Keratinocyte (primary cell): ENCODE measurements at regions not wholly inside any gene's neighbourhood (a gene's known extent, or its start where the extent isn't known, plus 50 kb on each side); places are given as distances from the start of the nearest gene placed in this dataset.

Experiments used
- DNase-seq: peaks from one replicate; pipeline ENCODE4 v3.0.0-alpha.2; 2011; ENCODE audit warnings: low read depth, missing footprints, low spot score
- FAIRE-seq: peaks from 2 replicates; lab custom pipeline; 2011; peaks lifted over from hg19 to GRCh38; lab: Jason Lieb, UNC
- H2AFZ ChIP-seq: 2 replicates; pipeline ENCODE4 v1.6.0; 2012; ENCODE audit warnings: low read length, control low read depth, inconsistent platforms; ENCODE audit not compliant: control insufficient read depth
- H3K27ac ChIP-seq: 2 replicates; pipeline ENCODE4 v1.5.1; 2011; ENCODE audit warnings: low read length; ENCODE audit not compliant: control insufficient read depth, insufficient read depth
- H3K27me3 ChIP-seq: 3 replicates; pipeline ENCODE4 v1.6.0; 2011; ENCODE audit warnings: low read length; ENCODE audit not compliant: control insufficient read depth, insufficient read depth; ENCODE audit errors: extremely low read depth
- H3K36me3 ChIP-seq, 2 experiments: 2 replicates in 1 of 2; 3 replicates in 1 of 2; pipeline ENCODE4 v1.5.1; 2011; ENCODE audit warnings: low read length in 2 of 2, mild to moderate bottlenecking in 1 of 2; ENCODE audit not compliant: control insufficient read depth in 2 of 2, insufficient read depth in 2 of 2; ENCODE audit errors: extremely low read depth in 1 of 2
- H3K4me1 ChIP-seq: 3 replicates; pipeline ENCODE4 v1.5.1; 2011; ENCODE audit warnings: low read length; ENCODE audit not compliant: control insufficient read depth, insufficient read depth; ENCODE audit errors: extremely low read depth
- H3K4me2 ChIP-seq: 3 replicates; pipeline ENCODE4 v1.6.0; 2011; ENCODE audit warnings: low read depth, low read length; ENCODE audit not compliant: control insufficient read depth, insufficient read depth; ENCODE audit errors: extremely low read depth
- H3K4me3 ChIP-seq, 3 experiments: fragments of 200-600 bp in 1 of 3; sonication (generic) in 1 of 3; 2 replicates in 2 of 3; 3 replicates in 1 of 3; pipeline ENCODE4 v1.5.1; 2011 to 2016; ENCODE audit warnings: low read length in 3 of 3, mild to moderate bottlenecking in 3 of 3, control low read depth in 2 of 3, inconsistent platforms in 1 of 3, low read depth in 1 of 3, mixed read lengths in 1 of 3, mixed run types in 1 of 3, moderate library complexity in 1 of 3; ENCODE audit not compliant: control insufficient read depth in 2 of 3, insufficient read depth in 2 of 3; ENCODE audit errors: extremely low read depth in 1 of 3
- H3K79me2 ChIP-seq: 2 replicates; pipeline ENCODE4 v1.6.0; 2012; ENCODE audit warnings: low read length; ENCODE audit not compliant: control insufficient read depth, insufficient read depth
- H3K9ac ChIP-seq: 3 replicates; pipeline ENCODE4 v1.6.0; 2011; ENCODE audit warnings: low read length; ENCODE audit not compliant: control insufficient read depth, insufficient read depth; ENCODE audit errors: extremely low read depth
- H3K9me1 ChIP-seq: 3 replicates; pipeline ENCODE4 v1.6.0; 2011; ENCODE audit warnings: low read length; ENCODE audit not compliant: control insufficient read depth, insufficient read depth; ENCODE audit errors: extremely low read depth
- H3K9me3 ChIP-seq: 2 replicates; pipeline ENCODE4 v1.5.1; 2012; ENCODE audit warnings: low read depth, low read length; ENCODE audit not compliant: control insufficient read depth
- H4K20me1 ChIP-seq: 3 replicates; pipeline ENCODE4 v1.6.0; 2011; ENCODE audit warnings: low read length; ENCODE audit not compliant: control insufficient read depth, insufficient read depth; ENCODE audit errors: extremely low read depth
- EZH2 ChIP-seq: IDR thresholded peaks from one replicate; pipeline ENCODE4 v1.6.1; 2012; ENCODE audit warnings: inconsistent platforms, mild to moderate bottlenecking, low read length, moderate library complexity
- dilution Hi-C: fragments of 300-500 bp; cut with MboI; formaldehyde crosslinking; loops from one replicate; pipeline ENCODE4 v1.7.0; 2020; ENCODE audit warnings: low sequenced_read_pairs; ENCODE audit not compliant: extremely low pct_ligation_motif_present
- TF ChIP-seq, protein P1 (sequence below), 3 experiments: IDR thresholded peaks in 1 of 3; conservative IDR thresholded peaks in 1 of 3; optimal IDR thresholded peaks in 1 of 3; 2 replicates in 2 of 3; 3 replicates in 1 of 3; pipeline versions ENCODE3 to v1.5.1; 2011; ENCODE audit warnings: low read length in 3 of 3, mild to moderate bottlenecking in 3 of 3, moderate library complexity in 2 of 3, control low read depth in 1 of 3, inconsistent platforms in 1 of 3; ENCODE audit not compliant: insufficient read depth in 2 of 3; ENCODE audit errors: extremely low read depth in 1 of 3

DNA sequence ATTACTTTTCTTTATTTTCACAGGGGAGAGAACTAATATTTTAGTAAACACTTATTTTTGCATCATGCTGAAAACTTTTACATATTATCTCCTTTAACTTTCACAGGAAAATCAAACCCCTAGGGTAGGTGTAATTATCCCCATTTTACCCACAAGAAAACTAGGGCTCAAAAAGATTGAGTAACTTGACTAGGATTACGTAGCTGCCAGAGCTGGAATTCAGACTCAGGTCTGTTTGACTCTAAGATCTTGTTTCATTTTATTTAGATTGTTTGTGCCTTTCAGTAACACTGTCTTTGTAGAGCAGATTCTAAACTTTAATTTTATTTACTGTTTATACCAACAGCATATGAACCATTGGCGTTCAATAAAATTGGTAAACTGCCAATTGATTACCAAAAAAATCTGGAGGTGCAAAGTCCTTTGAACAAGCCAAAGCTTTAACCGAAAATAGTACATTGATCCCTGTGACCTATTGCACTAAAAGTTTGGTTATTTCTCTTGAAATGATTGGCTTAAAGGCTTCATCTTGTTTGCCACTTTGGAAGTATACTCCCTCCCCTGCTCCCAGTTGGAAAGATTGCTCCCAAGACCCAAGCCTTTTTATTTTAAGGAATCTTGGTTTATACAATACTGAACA is 71.0 kb upstream of the WDR26 start:
- Histone ChIP-seq H3K4me1 (peaks cover 59% of the 10 kb centered on the region), H3K36me3 (no peaks in the 10 kb centered on the region), H2AFZ (no peak overlapping the region), H3K4me2 (peak overlapping the region; percentile 69), H3K9me1 (no peaks in the 10 kb centered on the region), H3K9ac (peak overlapping the region; percentile 5), H3K4me3 (no peak overlapping the region), H3K9me3 (no peaks in the 10 kb centered on the region), H4K20me1 (no peaks in the 10 kb centered on the region), H3K27ac (peak overlapping the region; percentile 60), H3K27me3 (no peaks in the 10 kb centered on the region), H3K79me2 (no peaks in the 10 kb centered on the region)
- FAIRE-seq, result no peak
- no peak for DNase-seq
- dilution Hi-C loops, result no loop called here
- TF ChIP-seq EZH2, result no peak
- TF ChIP-seq, protein P1, sequence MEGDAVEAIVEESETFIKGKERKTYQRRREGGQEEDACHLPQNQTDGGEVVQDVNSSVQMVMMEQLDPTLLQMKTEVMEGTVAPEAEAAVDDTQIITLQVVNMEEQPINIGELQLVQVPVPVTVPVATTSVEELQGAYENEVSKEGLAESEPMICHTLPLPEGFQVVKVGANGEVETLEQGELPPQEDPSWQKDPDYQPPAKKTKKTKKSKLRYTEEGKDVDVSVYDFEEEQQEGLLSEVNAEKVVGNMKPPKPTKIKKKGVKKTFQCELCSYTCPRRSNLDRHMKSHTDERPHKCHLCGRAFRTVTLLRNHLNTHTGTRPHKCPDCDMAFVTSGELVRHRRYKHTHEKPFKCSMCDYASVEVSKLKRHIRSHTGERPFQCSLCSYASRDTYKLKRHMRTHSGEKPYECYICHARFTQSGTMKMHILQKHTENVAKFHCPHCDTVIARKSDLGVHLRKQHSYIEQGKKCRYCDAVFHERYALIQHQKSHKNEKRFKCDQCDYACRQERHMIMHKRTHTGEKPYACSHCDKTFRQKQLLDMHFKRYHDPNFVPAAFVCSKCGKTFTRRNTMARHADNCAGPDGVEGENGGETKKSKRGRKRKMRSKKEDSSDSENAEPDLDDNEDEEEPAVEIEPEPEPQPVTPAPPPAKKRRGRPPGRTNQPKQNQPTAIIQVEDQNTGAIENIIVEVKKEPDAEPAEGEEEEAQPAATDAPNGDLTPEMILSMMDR (optimal IDR thresholded peaks at IDR 0.05 in 1 of 3, IDR thresholded peaks at IDR 0.05 in 1 of 3, conservative IDR thresholded peaks at IDR 0.05 in 1 of 3; ENCODE audit: extremely low read depth in 1 of 3, insufficient read depth in 2 of 3, low read length in 3 of 3), result no peak

GRCh38 chr1:224506141-224506814 is 71.7 kb upstream of the WDR26 start:
- FAIRE-seq, result peak; percentile 64
- H3K27me3 ChIP-seq, result no peaks in the 10 kb centered on the region
- no peaks in the 10 kb centered on the region for H3K9me3 ChIP-seq
- H3K9me1 ChIP-seq, result no peaks in the 10 kb centered on the region
- H2AFZ ChIP-seq, result peak overlapping the region; percentile 31
- TF ChIP-seq, protein P1 (optimal IDR thresholded peaks at IDR 0.05 in 1 of 3, IDR thresholded peaks at IDR 0.05 in 1 of 3, conservative IDR thresholded peaks at IDR 0.05 in 1 of 3; ENCODE audit: extremely low read depth in 1 of 3, insufficient read depth in 2 of 3, low read length in 3 of 3), result no peak
- no peak for TF ChIP-seq EZH2
- dilution Hi-C loops, result no loop called here
- H3K9ac ChIP-seq, result peak overlapping the region; percentile 5
- H3K27ac ChIP-seq, result peak overlapping the region; percentile 60
- no peaks in the 10 kb centered on the region for H3K36me3 ChIP-seq
- H4K20me1 ChIP-seq, result no peaks in the 10 kb centered on the region
- peak overlapping the region; percentile 69 for H3K4me2 ChIP-seq
- H3K4me3 ChIP-seq, result no peak overlapping the region
- H3K79me2 ChIP-seq, result no peaks in the 10 kb centered on the region
- H3K4me1 ChIP-seq, result peaks cover 66% of the 10 kb centered on the region
- no peak for DNase-seq
